HG03108 (cell line): ENCODE measurements at regions not wholly inside any gene's neighbourhood (a gene's known extent, or its start where the extent isn't known, plus 50 kb on each side); places are given as distances from the start of the nearest gene placed in this dataset.
"Not testable (repeated sequence)": the region's sequence is repeated elsewhere in the genome, so short reads cannot be mapped to it uniquely, and the experiment has no call there.

Experiments used
- ATAC-seq: cut with Tn5 transposase; IDR thresholded peaks from one replicate; pipeline ENCODE4 v1.9.1; 2021; ENCODE audit warnings: moderate library complexity; ENCODE audit not compliant: unreplicated experiment

DNA sequence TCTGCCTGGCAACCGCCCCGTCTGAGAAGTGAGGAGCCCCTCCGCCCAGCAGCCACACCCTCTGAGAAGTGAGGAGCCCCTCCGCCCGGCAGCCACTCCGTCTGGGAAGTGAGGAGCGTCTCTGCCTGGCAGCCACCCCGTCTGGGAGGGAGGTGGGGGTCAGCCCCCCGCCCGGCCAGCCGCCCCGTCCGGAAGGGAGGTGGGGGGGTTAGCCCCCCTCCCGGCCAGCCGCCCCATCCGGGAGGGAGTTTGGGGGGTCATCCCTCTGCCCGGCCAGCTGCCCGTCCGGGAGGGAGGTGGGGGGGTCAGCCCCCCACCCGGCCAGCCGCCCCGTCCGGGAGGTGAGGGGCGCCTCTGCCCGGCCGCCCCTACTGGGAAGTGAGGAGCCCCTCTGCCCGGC lies 269.0 kb downstream of the FAM72C start:
- ATAC-seq: not testable (repeated sequence)

DNA sequence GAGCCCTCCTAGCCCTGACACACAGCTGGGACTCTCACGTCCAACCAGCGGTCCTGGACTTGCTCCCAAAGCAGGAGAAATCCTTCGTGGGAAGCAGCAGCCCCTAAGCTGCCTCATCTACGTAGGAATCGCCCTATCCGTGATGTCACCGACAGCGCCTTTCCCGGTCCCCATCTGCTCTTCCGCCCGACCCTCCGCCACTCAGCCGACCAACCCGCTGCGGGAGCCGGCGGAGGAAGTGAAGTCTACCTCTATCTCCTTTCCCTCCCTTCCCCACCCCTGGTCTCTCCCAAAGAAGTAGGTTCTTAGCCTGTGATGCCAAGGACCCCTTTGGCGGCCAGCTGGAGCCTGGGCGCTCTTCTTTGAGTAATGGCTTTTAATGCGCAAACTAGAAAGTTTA lies 272.1 kb downstream of the FAM72C start:
- no peak for ATAC-seq

DNA sequence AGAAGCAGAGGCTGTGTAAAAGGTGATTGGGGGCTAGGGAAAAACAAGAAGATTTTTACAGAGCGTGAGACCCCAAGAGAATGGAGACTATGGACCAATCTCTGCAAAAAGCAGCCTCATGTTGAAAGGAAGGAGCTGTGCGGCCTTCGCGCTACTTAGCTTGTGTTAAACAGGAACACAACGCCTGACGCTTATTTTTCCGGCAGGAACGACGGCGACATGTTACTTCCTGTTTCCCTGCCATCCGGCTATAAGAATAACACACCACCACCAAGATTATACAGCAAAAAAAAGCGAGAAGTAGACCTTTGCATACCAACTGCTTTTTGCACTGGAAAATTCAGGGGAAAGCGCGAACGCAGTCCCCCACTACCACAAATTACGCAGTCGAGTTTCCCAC lies 272.7 kb downstream of the FAM72C start:
- ATAC-seq: no peak

GRCh38 chr1:143698016-143698415 lies 273.8 kb downstream of the FAM72C start:
- no peak for ATAC-seq

GRCh38 chr1:143694085-143694484 lies 277.7 kb downstream of the FAM72C start:
- no peak for ATAC-seq

DNA sequence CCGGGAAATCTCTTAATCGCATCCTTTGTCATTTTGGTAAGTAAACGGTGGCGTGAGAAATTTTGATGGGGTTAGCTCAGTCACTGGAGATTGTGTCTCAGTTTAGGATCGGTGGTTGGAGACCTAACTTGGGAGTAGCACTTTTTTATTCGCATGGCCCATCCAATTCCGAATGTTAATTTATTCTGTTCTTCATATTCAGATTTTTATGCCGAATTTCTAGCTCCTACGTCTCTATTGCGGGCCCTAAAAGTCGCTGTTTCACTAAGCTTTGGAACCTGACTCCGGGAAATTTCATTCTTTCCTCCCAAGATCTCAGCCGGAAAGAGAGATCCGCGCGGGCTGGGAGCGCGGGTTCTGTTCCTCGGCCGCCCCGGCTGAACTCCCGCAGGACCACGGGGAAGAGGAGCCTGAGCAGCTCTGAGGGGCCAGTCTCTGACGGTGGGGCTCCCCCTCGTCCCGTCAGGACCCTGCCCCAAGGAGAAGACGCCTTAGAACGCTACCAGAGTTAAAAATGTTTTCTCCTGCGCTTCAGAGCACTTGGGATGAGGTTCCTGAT lies 279.7 kb downstream of the FAM72C start:
- ATAC-seq: no peak

- no peak for ATAC-seq
These were observed 280.3 kb downstream of the FAM72C start for GRCh38 chr1:143691400-143691891.

- no peak for ATAC-seq
These were observed 282.0 kb downstream of the FAM72C start for GRCh38 chr1:143689781-143690180.

DNA sequence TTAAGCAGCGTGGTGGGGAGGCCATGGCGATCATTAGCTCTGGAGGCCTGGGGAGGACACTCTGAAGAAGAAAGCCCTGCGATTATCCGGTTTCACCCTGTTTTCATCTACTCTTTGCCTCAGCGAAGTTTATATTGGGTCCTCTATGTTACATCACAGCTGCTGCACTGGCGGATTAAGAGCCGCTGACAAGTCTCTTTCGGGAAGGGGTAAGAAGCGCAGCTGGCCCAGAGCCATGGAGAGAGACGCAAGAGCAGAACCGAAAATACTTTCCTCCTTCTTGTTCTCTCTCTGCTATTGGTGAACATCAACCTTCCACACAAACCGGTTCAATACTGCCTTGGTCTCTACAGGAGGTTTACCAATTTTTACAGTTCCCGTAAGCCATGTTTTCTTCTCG lies 291.5 kb downstream of the FAM72C start:
- ATAC-seq: no peak

DNA sequence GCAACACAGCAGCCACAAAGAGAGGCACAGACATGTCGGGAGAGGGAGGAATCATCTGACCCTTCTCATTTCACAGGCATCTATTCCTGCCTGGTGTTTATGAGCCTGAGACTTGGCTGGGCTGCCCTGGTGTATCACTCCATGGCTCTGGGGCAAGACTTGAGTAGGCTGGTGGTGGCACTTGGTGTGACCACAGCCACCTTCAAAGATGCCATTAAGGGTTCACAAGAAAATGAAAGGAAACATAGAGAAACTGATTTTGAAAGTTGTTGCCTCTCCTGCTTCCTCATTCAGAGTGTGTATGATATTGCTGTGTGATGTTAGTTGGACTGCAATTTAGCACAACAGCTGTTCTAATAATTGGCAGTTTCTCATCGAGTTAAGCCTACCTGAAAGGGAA lies 298.8 kb downstream of the FAM72C start:
- no peak for ATAC-seq

DNA sequence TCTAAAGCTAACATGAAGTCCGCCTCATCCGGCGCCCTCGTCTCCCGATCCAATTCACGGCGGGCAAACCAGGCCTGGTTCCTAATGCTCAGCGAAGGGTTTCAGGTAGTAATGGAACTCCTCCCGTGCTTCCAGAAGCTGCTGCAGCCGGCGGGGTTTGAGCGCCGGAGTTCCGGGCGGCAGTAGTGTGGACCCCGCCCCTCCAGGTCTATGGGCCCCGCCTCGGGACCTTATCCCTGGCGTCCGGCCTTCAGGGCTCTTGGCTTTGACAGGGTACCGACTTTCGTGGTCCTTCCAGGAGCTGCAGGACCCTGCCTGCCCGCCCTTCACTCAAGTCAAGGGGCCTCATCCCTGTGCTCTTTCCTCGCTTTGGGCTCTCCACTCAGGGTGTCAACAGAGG lies 304.1 kb downstream of the FAM72C start:
- ATAC-seq: no peak

DNA sequence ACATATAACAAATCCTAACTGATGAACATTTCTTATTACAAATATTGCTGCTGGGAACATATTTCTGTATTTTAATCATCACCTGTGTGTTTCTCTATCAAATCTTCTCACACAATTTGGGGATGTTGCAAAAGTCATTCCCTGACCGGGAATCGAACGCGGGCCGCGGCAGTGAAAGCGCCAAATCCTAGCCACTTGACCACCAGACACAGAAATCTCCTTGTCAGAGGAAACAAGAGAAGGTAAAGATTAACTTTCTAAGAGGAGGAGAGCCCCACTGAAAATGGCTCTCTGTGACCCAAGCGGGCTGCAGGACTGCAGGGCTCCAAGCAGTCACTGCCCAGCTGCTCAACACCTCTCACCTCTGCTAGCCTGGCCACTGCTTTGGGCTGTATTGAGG lies 304.9 kb downstream of the FAM72C start:
- ATAC-seq: no peak

DNA sequence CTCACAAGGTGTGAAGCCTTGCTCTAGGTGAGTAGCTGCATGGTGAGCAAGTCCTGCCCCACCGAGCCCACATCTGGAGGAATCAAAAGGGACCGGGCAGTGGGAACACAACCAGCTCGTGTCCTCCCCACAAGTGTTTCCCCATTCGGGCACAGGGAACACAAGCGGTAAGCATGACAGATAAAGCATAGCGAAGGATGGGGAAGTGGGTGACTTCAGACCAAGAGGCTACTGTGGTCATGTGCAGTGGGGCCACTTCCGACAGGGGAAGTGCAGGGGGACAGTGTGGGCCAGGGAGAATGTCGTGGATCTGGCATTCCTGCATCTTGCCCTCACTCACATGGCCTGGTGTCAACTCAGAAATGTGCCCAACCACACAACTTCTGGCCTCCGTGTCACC lies 306.2 kb downstream of the FAM72C start:
- ATAC-seq: no peak

DNA sequence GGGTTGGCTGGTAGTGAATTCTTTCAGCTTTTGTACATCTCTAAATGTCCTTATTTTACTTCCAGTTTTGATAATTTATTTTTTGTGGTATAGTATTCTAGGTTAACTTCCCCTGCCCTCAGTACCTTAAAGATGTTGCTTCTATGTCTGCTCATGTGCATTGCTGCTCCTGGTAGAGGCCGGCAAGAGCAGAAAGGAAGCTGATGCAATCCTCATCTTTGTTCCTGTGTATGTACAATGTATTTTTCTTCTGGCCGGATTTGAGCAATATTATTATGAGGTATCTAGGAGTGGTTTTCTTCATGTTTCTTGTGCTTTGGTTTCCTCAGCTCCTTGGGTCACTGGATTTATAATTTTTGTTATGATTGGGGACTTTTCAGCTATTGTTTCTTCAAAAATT lies 308.7 kb downstream of the FAM72C start:
- ATAC-seq: not testable (repeated sequence)

GRCh38 chr1:143661418-143662101 lies 310.2 kb downstream of the FAM72C start:
- ATAC-seq: no peak

GRCh38 chr1:143660354-143660941 lies 311.3 kb downstream of the FAM72C start:
- ATAC-seq: no peak

DNA sequence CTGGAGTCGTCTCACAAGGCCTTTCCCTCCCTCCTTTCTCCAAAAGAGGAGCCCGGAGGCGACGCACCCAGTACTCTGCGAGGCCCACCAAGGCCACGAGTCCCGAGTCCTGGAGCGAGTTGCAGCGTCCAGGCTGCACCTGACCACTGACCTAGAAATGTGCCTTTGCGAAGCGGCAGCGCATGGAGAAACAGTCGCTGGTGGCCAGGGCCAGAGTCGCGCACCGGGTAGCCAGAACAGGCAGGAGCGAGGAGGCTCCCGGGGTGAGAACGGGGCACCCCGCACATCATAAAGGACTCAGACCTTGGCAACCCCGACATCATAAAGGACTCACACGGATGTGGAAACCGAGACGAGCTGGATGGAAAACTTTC lies 318.4 kb downstream of the FAM72C start:
- ATAC-seq: no peak

DNA sequence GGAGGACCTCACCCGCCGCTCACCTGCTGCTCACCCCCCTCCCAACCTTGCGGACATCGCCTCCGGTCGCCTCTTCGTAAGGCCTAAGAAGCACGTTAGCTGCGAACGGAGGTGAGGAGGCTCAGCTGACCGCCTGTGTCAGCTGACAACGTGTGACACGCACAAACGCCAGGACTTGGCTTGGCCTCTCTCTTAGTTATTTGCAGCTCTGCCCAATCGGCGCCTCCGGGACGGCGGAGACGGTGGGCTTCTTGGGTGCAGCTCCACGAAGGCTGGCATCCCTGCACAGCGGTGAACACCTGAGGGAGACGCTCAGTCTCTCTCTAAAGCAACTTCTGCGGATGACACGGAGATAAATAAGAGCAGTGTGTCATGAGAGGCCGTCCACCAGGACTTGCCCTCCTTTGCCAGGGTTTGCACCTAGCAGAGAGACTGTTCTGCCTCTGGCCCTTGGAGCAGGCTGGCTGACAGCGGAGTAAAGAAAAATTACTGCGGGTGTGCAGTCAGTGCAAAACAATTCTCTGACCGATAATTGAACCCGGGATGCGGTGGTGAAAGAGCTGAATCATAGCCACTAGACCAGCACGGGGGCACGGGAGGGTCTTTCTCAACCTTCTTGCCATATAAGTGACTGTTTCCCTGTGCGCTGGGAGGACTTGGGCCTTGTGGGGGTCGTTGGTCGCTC lies 318.9 kb downstream of the FAM72C start:
- ATAC-seq: no peak

GRCh38 chr1:143652187-143652586 lies 319.6 kb downstream of the FAM72C start:
- no peak for ATAC-seq

DNA sequence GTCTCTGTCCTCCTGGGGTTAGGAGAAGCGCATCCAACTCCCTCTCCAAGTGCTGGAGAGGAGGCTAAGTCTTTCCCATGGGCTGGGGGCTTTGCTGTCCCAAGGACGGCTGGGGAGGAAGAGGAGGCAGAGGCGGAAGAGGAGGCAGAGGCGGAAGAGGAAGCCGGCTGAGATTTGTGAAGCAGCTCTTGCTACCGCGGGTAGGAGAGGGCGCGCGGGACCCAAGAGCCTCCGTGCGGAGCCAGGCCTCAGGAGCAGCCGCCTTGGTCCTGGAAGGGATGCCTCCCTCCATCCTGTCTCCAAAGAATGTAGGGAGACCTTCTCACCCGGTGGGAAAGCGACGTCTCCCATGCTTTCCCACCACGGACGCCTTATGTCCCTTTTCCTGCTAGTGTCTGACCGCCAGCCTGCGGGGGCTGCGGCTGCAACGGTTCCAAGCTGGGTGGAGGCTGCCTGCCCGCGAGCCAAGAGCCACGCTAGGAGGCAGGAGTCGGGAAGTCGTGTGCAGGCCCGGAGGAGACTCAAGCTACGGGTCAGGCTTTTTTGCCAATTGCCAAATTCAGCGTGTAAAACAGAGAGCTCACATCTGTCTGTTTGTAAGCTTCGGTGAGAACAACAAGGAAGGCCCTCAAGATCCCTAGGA lies 320.3 kb downstream of the FAM72C start:
- ATAC-seq: no peak

- ATAC-seq: not testable (repeated sequence)
These were observed 327.8 kb downstream of the FAM72C start for GRCh38 chr1:143644035-143644434.
